Astrocyte (in vitro differentiated cells and primary cell): ENCODE measurements at regions not wholly inside any gene's neighbourhood (a gene's known extent, or its start where the extent isn't known, plus 50 kb on each side); places are given as distances from the start of the nearest gene placed in this dataset.
A peak's percentile ranks its signal among the peaks of the same experiment; 100 is the strongest.

ENCODE experiments used
- DNase-seq: peaks from one replicate; pipeline ENCODE4 v3.0.0-alpha.2; 2010; ENCODE audit warnings: low read depth
- FAIRE-seq: peaks from 2 replicates; lab custom pipeline; 2011; peaks lifted over from hg19 to GRCh38; lab: Jason Lieb, UNC
- H2AFZ ChIP-seq: 2 replicates; pipeline ENCODE4 v1.6.0; 2012; ENCODE audit warnings: low read depth, low read length, inconsistent platforms
- H3K27ac ChIP-seq: 2 replicates; pipeline ENCODE4 v1.5.1; 2011; ENCODE audit warnings: low read depth, low read length, inconsistent platforms
- H3K27me3 ChIP-seq: 2 replicates; pipeline ENCODE4 v1.6.0; 2011; ENCODE audit warnings: low read length, inconsistent platforms; ENCODE audit not compliant: insufficient read depth
- H3K36me3 ChIP-seq: 2 replicates; pipeline ENCODE4 v1.5.1; 2011; ENCODE audit warnings: low read length, inconsistent platforms; ENCODE audit not compliant: insufficient read depth
- H3K4me1 ChIP-seq: 2 replicates; pipeline ENCODE4 v1.5.1; 2011; ENCODE audit warnings: low read length, inconsistent platforms; ENCODE audit not compliant: insufficient read depth
- H3K4me2 ChIP-seq: 2 replicates; pipeline ENCODE4 v1.6.0; 2012; ENCODE audit warnings: low read length, inconsistent platforms
- H3K4me3 ChIP-seq: 2 replicates; pipeline ENCODE4 v1.5.1; 2011; ENCODE audit warnings: low read depth, mild to moderate bottlenecking, low read length, inconsistent platforms; ENCODE audit not compliant: insufficient read depth
- H3K79me2 ChIP-seq: 2 replicates; pipeline ENCODE4 v1.6.0; 2012; ENCODE audit warnings: mild to moderate bottlenecking, low read length, inconsistent platforms; ENCODE audit not compliant: insufficient read depth
- H3K9ac ChIP-seq: 2 replicates; pipeline ENCODE4 v1.6.0; 2012; ENCODE audit warnings: mild to moderate bottlenecking, low read length, inconsistent platforms
- H3K9me3 ChIP-seq: 2 replicates; pipeline ENCODE4 v1.5.1; 2012; ENCODE audit warnings: low read depth, mild to moderate bottlenecking, low read length, inconsistent platforms; ENCODE audit not compliant: insufficient read depth
- H4K20me1 ChIP-seq: 2 replicates; pipeline ENCODE4 v1.6.0; 2012; ENCODE audit warnings: low read length, inconsistent platforms; ENCODE audit not compliant: insufficient read depth
- H3K27ac Mint-ChIP-seq: one replicate; pipeline ENCODE4 v1.8.0; 2021; ENCODE audit warnings: mild to moderate bottlenecking, mixed read lengths; ENCODE audit not compliant: unreplicated experiment
- H3K27me3 Mint-ChIP-seq: one replicate; pipeline ENCODE4 v1.8.0; 2021; ENCODE audit warnings: low read depth, mixed read lengths; ENCODE audit not compliant: unreplicated experiment
- H3K36me3 Mint-ChIP-seq: one replicate; pipeline ENCODE4 v1.8.0; 2021; ENCODE audit warnings: low read depth, mixed read lengths; ENCODE audit not compliant: unreplicated experiment
- H3K4me1 Mint-ChIP-seq: one replicate; pipeline ENCODE4 v1.8.0; 2021; ENCODE audit warnings: low read depth, mixed read lengths; ENCODE audit not compliant: unreplicated experiment
- H3K4me3 Mint-ChIP-seq: one replicate; pipeline ENCODE4 v1.8.0; 2021; ENCODE audit warnings: mild to moderate bottlenecking, moderate library complexity, mixed read lengths; ENCODE audit not compliant: unreplicated experiment
- H3K9me3 Mint-ChIP-seq: one replicate; pipeline ENCODE4 v1.8.0; 2021; ENCODE audit warnings: mild to moderate bottlenecking, mixed read lengths; ENCODE audit not compliant: unreplicated experiment
- EZH2 ChIP-seq: IDR thresholded peaks from 2 replicates; pipeline ENCODE4 v1.6.1; 2012; ENCODE audit warnings: mild to moderate bottlenecking, low read length, inconsistent platforms; ENCODE audit not compliant: insufficient read depth
- TF ChIP-seq, protein P1 (sequence below): IDR thresholded peaks from 2 replicates; pipeline ENCODE4 v1.5.1; 2011; ENCODE audit warnings: low read depth, mild to moderate bottlenecking, inconsistent platforms, low read length, moderate library complexity; ENCODE audit not compliant: insufficient read depth

- DNase-seq, result no peak
- H3K36me3 ChIP-seq, result no peaks in the 10 kb centered on the region
- no peaks in the 10 kb centered on the region for H3K4me1 ChIP-seq
- no peak overlapping the region for H3K27ac ChIP-seq
- H3K27me3 Mint-ChIP-seq, result no peaks in the 10 kb centered on the region
- no peaks in the 10 kb centered on the region for H3K36me3 Mint-ChIP-seq
- no peaks in the 10 kb centered on the region for H3K79me2 ChIP-seq
- no peak overlapping the region for H3K4me2 ChIP-seq
- H3K9me3 Mint-ChIP-seq, result no peaks in the 10 kb centered on the region
- H3K4me3 ChIP-seq, result no peak overlapping the region
- no peak overlapping the region for H3K4me3 Mint-ChIP-seq
- no peak for TF ChIP-seq EZH2
- TF ChIP-seq, protein P1, sequence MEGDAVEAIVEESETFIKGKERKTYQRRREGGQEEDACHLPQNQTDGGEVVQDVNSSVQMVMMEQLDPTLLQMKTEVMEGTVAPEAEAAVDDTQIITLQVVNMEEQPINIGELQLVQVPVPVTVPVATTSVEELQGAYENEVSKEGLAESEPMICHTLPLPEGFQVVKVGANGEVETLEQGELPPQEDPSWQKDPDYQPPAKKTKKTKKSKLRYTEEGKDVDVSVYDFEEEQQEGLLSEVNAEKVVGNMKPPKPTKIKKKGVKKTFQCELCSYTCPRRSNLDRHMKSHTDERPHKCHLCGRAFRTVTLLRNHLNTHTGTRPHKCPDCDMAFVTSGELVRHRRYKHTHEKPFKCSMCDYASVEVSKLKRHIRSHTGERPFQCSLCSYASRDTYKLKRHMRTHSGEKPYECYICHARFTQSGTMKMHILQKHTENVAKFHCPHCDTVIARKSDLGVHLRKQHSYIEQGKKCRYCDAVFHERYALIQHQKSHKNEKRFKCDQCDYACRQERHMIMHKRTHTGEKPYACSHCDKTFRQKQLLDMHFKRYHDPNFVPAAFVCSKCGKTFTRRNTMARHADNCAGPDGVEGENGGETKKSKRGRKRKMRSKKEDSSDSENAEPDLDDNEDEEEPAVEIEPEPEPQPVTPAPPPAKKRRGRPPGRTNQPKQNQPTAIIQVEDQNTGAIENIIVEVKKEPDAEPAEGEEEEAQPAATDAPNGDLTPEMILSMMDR, result no peak
- no peak overlapping the region for H2AFZ ChIP-seq
- H3K27ac Mint-ChIP-seq, result no peak overlapping the region
- no peaks in the 10 kb centered on the region for H4K20me1 ChIP-seq
- H3K9me3 ChIP-seq, result no peaks in the 10 kb centered on the region
- H3K27me3 ChIP-seq, result no peaks in the 10 kb centered on the region
- H3K9ac ChIP-seq, result no peak overlapping the region
- H3K4me1 Mint-ChIP-seq, result peaks cover 9% of the 10 kb centered on the region
- FAIRE-seq, result no peak
These were observed 65.1 kb upstream of the ACSL3 start for GRCh38 chr2:222795450-222796357.

- H3K79me2 ChIP-seq, result no peaks in the 10 kb centered on the region
- H3K36me3 ChIP-seq, result no peaks in the 10 kb centered on the region
- H3K9ac ChIP-seq, result no peak overlapping the region
- no peak overlapping the region for H3K4me2 ChIP-seq
- no peaks in the 10 kb centered on the region for H4K20me1 ChIP-seq
- H2AFZ ChIP-seq, result peak overlapping the region; percentile 9
- Mint-ChIP-seq H3K36me3 (no peaks in the 10 kb centered on the region), H3K27me3 (no peaks in the 10 kb centered on the region), H3K27ac (no peak overlapping the region), H3K4me3 (no peak overlapping the region), H3K4me1 (peaks cover 9% of the 10 kb centered on the region), H3K9me3 (no peaks in the 10 kb centered on the region)
- no peak for FAIRE-seq
- H3K27me3 ChIP-seq, result no peaks in the 10 kb centered on the region
- no peak overlapping the region for H3K4me3 ChIP-seq
- DNase-seq, result no peak
- no peaks in the 10 kb centered on the region for H3K9me3 ChIP-seq
- TF ChIP-seq, protein P1, result no peak
- TF ChIP-seq EZH2, result no peak
- H3K27ac ChIP-seq, result no peak overlapping the region
- H3K4me1 ChIP-seq, result no peaks in the 10 kb centered on the region
These were observed 64.3 kb upstream of the ACSL3 start for GRCh38 chr2:222796413-222797103.
